H9 (cell line): ENCODE measurements at regions not wholly inside any gene's neighbourhood (a gene's known extent, or its start where the extent isn't known, plus 50 kb on each side); places are given as distances from the start of the nearest gene placed in this dataset.

Source experiments
- DNase-seq: peaks from one replicate; pipeline ENCODE4 v3.0.0-alpha.2; 2017
- H2AFZ ChIP-seq: one replicate; pipeline ENCODE4 v1.6.1; 2013; ENCODE audit warnings: mild to moderate bottlenecking, low read length, control low read depth, moderate library complexity
- H2AK5ac ChIP-seq: 2 replicates; pipeline ENCODE4 v1.6.1; 2013; ENCODE audit warnings: low read length, control low read depth, mixed read lengths; ENCODE audit not compliant: insufficient read length
- H2BK120ac ChIP-seq: one replicate; pipeline ENCODE4 v1.6.1; 2013; ENCODE audit warnings: low read depth, mild to moderate bottlenecking, low read length, control low read depth, inconsistent platforms; ENCODE audit not compliant: poor library complexity, severe bottlenecking
- H2BK12ac ChIP-seq: 2 replicates; pipeline ENCODE4 v1.6.1; 2013; ENCODE audit warnings: low read length, control low read depth, mixed read lengths, low read depth; ENCODE audit not compliant: insufficient read length
- H2BK15ac ChIP-seq: 2 replicates; pipeline ENCODE4 v1.6.1; 2013; ENCODE audit warnings: low read depth, low read length, control low read depth
- H2BK20ac ChIP-seq: one replicate; pipeline ENCODE4 v1.6.1; 2013; ENCODE audit warnings: low read depth, mild to moderate bottlenecking, low read length, control low read depth, inconsistent platforms; ENCODE audit not compliant: poor library complexity, severe bottlenecking
- H2BK5ac ChIP-seq: 2 replicates; pipeline ENCODE4 v1.6.1; 2013; ENCODE audit warnings: low read length, control low read depth, mixed read lengths; ENCODE audit not compliant: insufficient read length
- H3K14ac ChIP-seq: 2 replicates; pipeline ENCODE4 v1.6.1; 2013; ENCODE audit warnings: low read length, control low read depth; ENCODE audit not compliant: insufficient read depth
- H3K18ac ChIP-seq: 2 replicates; pipeline ENCODE4 v1.6.1; 2013; ENCODE audit warnings: low read depth, mild to moderate bottlenecking, mixed read lengths, low read length, control low read depth; ENCODE audit not compliant: insufficient read length
- H3K23ac ChIP-seq: 2 replicates; pipeline ENCODE4 v1.6.1; 2013; ENCODE audit warnings: low read length, control low read depth, mixed read lengths, low read depth; ENCODE audit not compliant: insufficient read length
- H3K23me2 ChIP-seq: 2 replicates; pipeline ENCODE4 v1.6.1; 2013; ENCODE audit warnings: low read depth, mild to moderate bottlenecking, mixed read lengths, low read length, control low read depth; ENCODE audit not compliant: insufficient read length, poor library complexity, severe bottlenecking
- H3K27ac ChIP-seq: 2 replicates; pipeline ENCODE4 v1.5.1; 2013; ENCODE audit warnings: low read length, control low read depth, mixed read lengths, low read depth; ENCODE audit not compliant: insufficient read length
- H3K27me3 ChIP-seq: 2 replicates; pipeline ENCODE4 v1.6.1; 2013; ENCODE audit warnings: low read length, control low read depth, inconsistent platforms; ENCODE audit not compliant: insufficient read depth
- H3K4ac ChIP-seq: 2 replicates; pipeline ENCODE4 v1.6.1; 2013; ENCODE audit warnings: low read depth, mild to moderate bottlenecking, control low read depth, inconsistent platforms, low read length, moderate library complexity
- H3K4me1 ChIP-seq: 2 replicates; pipeline ENCODE4 v1.6.1; 2013; ENCODE audit warnings: low read length, control low read depth, inconsistent platforms; ENCODE audit not compliant: insufficient read depth
- H3K4me2 ChIP-seq: 2 replicates; pipeline ENCODE4 v1.6.1; 2013; ENCODE audit warnings: low read length, control low read depth, mixed read lengths; ENCODE audit not compliant: insufficient read length, insufficient read depth
- H3K56ac ChIP-seq: 2 replicates; pipeline ENCODE4 v1.6.1; 2013; ENCODE audit warnings: low read depth, mild to moderate bottlenecking, mixed read lengths, low read length, control low read depth; ENCODE audit not compliant: insufficient read length
- H3K79me1 ChIP-seq: 2 replicates; pipeline ENCODE4 v1.6.1; 2013; ENCODE audit warnings: low read depth, mild to moderate bottlenecking, moderate library complexity, low read length, control low read depth, inconsistent platforms; ENCODE audit not compliant: insufficient read depth, poor library complexity, severe bottlenecking
- H3K79me2 ChIP-seq: 2 replicates; pipeline ENCODE4 v1.6.1; 2013; ENCODE audit warnings: low read length, control low read depth, inconsistent platforms; ENCODE audit not compliant: insufficient read depth
- H3K9ac ChIP-seq: 2 replicates; pipeline ENCODE4 v1.6.1; 2013; ENCODE audit warnings: low read length, control low read depth, mixed read lengths; ENCODE audit not compliant: insufficient read length; ENCODE audit errors: extremely low read depth
- H3K9me3 ChIP-seq: one replicate; pipeline ENCODE4 v1.6.1; 2013; ENCODE audit warnings: low read depth, low read length, inconsistent platforms; ENCODE audit not compliant: control insufficient read depth
- H3T11ph ChIP-seq: one replicate; pipeline ENCODE4 v1.6.1; 2013; ENCODE audit warnings: mild to moderate bottlenecking, low read length, control low read depth, inconsistent platforms
- H4K20me1 ChIP-seq: one replicate; pipeline ENCODE4 v1.6.1; 2013; ENCODE audit not compliant: control insufficient read depth, insufficient read length, insufficient read depth
- H4K5ac ChIP-seq: 2 replicates; pipeline ENCODE4 v1.6.1; 2013; ENCODE audit warnings: low read depth, mild to moderate bottlenecking, mixed read lengths, low read length, control low read depth; ENCODE audit not compliant: insufficient read length
- H4K8ac ChIP-seq: replicated peaks from 2 replicates; pipeline ENCODE4 v1.6.1; 2013; ENCODE audit warnings: low read length, control low read depth, mixed read lengths, low read depth; ENCODE audit not compliant: insufficient read length
- H4K91ac ChIP-seq: 2 replicates; pipeline ENCODE4 v1.6.1; 2013; ENCODE audit warnings: low read depth, mild to moderate bottlenecking, moderate library complexity, mixed read lengths, low read length, control low read depth; ENCODE audit not compliant: insufficient read length
- H3K27ac Mint-ChIP-seq, 3 experiments: 2 replicates in 2 of 3; 3 replicates in 1 of 3; pipeline ENCODE4 v1.8.0; 2020 to 2021; ENCODE audit warnings: mixed read lengths in 3 of 3, mild to moderate bottlenecking in 1 of 3, moderate library complexity in 1 of 3
- H3K27me3 Mint-ChIP-seq: 2 replicates; pipeline ENCODE4 v1.8.0; 2021; ENCODE audit warnings: low read depth, mild to moderate bottlenecking, moderate library complexity, mixed read lengths
- H3K36me3 Mint-ChIP-seq, 3 experiments: 2 replicates in 2 of 3; 3 replicates in 1 of 3; pipeline ENCODE4 v1.8.0; 2020 to 2021; ENCODE audit warnings: low read depth in 3 of 3, mixed read lengths in 3 of 3; ENCODE audit not compliant: insufficient read depth in 1 of 3
- H3K4me1 Mint-ChIP-seq, 2 experiments: 2 replicates each; pipeline ENCODE4 v1.8.0; 2020; ENCODE audit warnings: mixed read lengths in 2 of 2
- H3K4me3 Mint-ChIP-seq, 2 experiments: 2 replicates in 1 of 2; 3 replicates in 1 of 2; pipeline ENCODE4 v1.8.0; 2020 to 2021; ENCODE audit warnings: mild to moderate bottlenecking in 2 of 2, mixed read lengths in 2 of 2, moderate library complexity in 1 of 2
- H3K9me3 Mint-ChIP-seq, 2 experiments: 2 replicates in 1 of 2; 3 replicates in 1 of 2; pipeline ENCODE4 v1.8.0; 2020; ENCODE audit warnings: mild to moderate bottlenecking in 2 of 2, mixed read lengths in 2 of 2, moderate library complexity in 1 of 2
- CTCF ChIP-seq: fragments of 200-600 bp; sonication (generic); conservative IDR thresholded peaks from 3 replicates; pipeline ENCODE4 v1.8.0; 2021; ENCODE audit warnings: antibody characterized with exemption, mild to moderate bottlenecking
- WGBS: extraction: QIAGEN DNeasy Blood & Tissue Kit; methylation state at CpG from one replicate; pipeline ENCODE4 v1.1.7; 2013; ENCODE audit warnings: missing lambda C conversion rate, low lambda C conversion rate, mixed read lengths; ENCODE audit not compliant: insufficient read length; ENCODE audit errors: extremely low coverage; 5-methylcytosine and 5-hydroxymethylcytosine counted together

- no peak overlapping the region for H3T11ph ChIP-seq
- Mint-ChIP-seq H3K36me3 (peaks cover 4 to 9% (median 7%) of the 10 kb centered on the region in 3 experiments), H3K4me3 (peak overlapping the region; percentile 52 to 57; a peak in 4 of 5 replicates), H3K27ac (peak overlapping the region; percentile 84 to 95 (median 91); a peak in 6 of 7 replicates), H3K4me1 (peaks cover 57 to 58% of the 10 kb centered on the region in 2 experiments), H3K27me3 (peaks cover 32% of the 10 kb centered on the region), H3K9me3 (peaks cover 11 to 20% of the 10 kb centered on the region in 2 experiments)
- H2AFZ ChIP-seq: no peak overlapping the region
- H2BK5ac ChIP-seq: no peak overlapping the region
- no peak overlapping the region for H2BK120ac ChIP-seq
- peak overlapping the region; percentile 93 for H2AK5ac ChIP-seq
- no peaks in the 10 kb centered on the region for H3K79me2 ChIP-seq
- H2BK20ac ChIP-seq: no peak overlapping the region
- H3K27me3 ChIP-seq: no peaks in the 10 kb centered on the region
- peak overlapping the region; percentile 94 for H3K4ac ChIP-seq
- H4K91ac ChIP-seq: peak overlapping the region; percentile 100
- no peak overlapping the region for H3K27ac ChIP-seq
- no peaks in the 10 kb centered on the region for H4K20me1 ChIP-seq
- H3K14ac ChIP-seq: peak overlapping the region; percentile 96
- no CpG with 5 or more reads among the region's 17 CpGs for WGBS
- H3K9me3 ChIP-seq: peaks cover 6% of the 10 kb centered on the region
- peak overlapping the region; percentile 93 for H3K18ac ChIP-seq
- H4K5ac ChIP-seq: peak overlapping the region; percentile 32
- H4K8ac ChIP-seq: peak overlapping the region; percentile 81
- H3K23ac ChIP-seq: no peak overlapping the region
- TF ChIP-seq CTCF: no peak
- no peak overlapping the region for H3K56ac ChIP-seq
- H2BK12ac ChIP-seq: peak overlapping the region; percentile 92
- no peak overlapping the region for H3K9ac ChIP-seq
- H3K4me2 ChIP-seq: no peak overlapping the region
- H3K4me1 ChIP-seq: peaks cover 9% of the 10 kb centered on the region; the same call in 1 of the 2 replicates
- no peak overlapping the region for H2BK15ac ChIP-seq
- peaks cover 6% of the 10 kb centered on the region for H3K23me2 ChIP-seq
- no peaks in the 10 kb centered on the region for H3K79me1 ChIP-seq
- no peak for DNase-seq
Observed at GRCh38 chr1:5765997-5766913, 226.0 kb downstream of the NPHP4 start.
